GM12878 (cell line): ENCODE measurements at regions not wholly inside any gene's neighbourhood (a gene's known extent, or its start where the extent isn't known, plus 50 kb on each side); places are given as distances from the start of the nearest gene placed in this dataset.

Experiments used
- CREB1 ChIP-seq: IDR thresholded peaks from 2 replicates; pipeline ENCODE4 v1.6.1; 2012; ENCODE audit warnings: low read depth, mild to moderate bottlenecking, inconsistent platforms
- ESRRA ChIP-seq: IDR thresholded peaks from 2 replicates; pipeline ENCODE4 v1.6.1; 2012; ENCODE audit warnings: mild to moderate bottlenecking, low read length, improper control_type of control experiment
- FOXK2 ChIP-seq: fragments of 450-650 bp; IDR thresholded peaks from 2 replicates; pipeline ENCODE4 v1.6.1; 2017; ENCODE audit warnings: mild to moderate bottlenecking, moderate library complexity
- HCFC1 ChIP-seq: fragments of 150-350 bp; IDR thresholded peaks from 2 replicates; pipeline ENCODE4 v1.6.1; 2014; ENCODE audit warnings: low read length
- HDAC6 ChIP-seq: fragments of 200-600 bp; sonication (generic); IDR thresholded peaks from one replicate; pipeline ENCODE4 v1.8.0; 2017; ENCODE audit warnings: antibody characterized with exemption; ENCODE audit not compliant: unreplicated experiment
- MXI1 ChIP-seq: fragments of 150-350 bp; IDR thresholded peaks from 2 replicates; pipeline ENCODE4 v1.6.1; 2011; ENCODE audit warnings: low read depth, mild to moderate bottlenecking, inconsistent platforms, low read length, improper control_type of control experiment
- POLR2A ChIP-seq: IDR thresholded peaks from 2 replicates; pipeline ENCODE4 v1.6.1; 2011; ENCODE audit warnings: low read depth, mild to moderate bottlenecking, low read length
- SMARCA5 ChIP-seq: fragments of 450-650 bp; IDR thresholded peaks from 2 replicates; pipeline ENCODE4 v1.6.1; 2017; ENCODE audit warnings: mild to moderate bottlenecking
- SRF ChIP-seq, 2 experiments: IDR thresholded peaks; 2 replicates each; pipeline ENCODE4 v1.6.1; 2011; ENCODE audit warnings: low read depth in 2 of 2, low read length in 2 of 2, mild to moderate bottlenecking in 1 of 2, moderate library complexity in 1 of 2
- YY1 ChIP-seq: IDR thresholded peaks from 2 replicates; pipeline ENCODE4 v1.6.1; 2011; ENCODE audit warnings: low read depth, mild to moderate bottlenecking, low read length
- ZNF274 ChIP-seq: IDR thresholded peaks from one replicate; pipeline ENCODE4 v1.8.0; 2011; ENCODE audit not compliant: insufficient read length, insufficient read depth
- TF ChIP-seq, protein P1 (sequence below), 3 experiments: IDR thresholded peaks in 2 of 3; conservative IDR thresholded peaks in 1 of 3; 2 replicates each; pipeline ENCODE4 v1.5.1; 2011; ENCODE audit warnings: low read depth in 3 of 3, low read length in 3 of 3, mild to moderate bottlenecking in 3 of 3, control low read depth in 2 of 3, moderate library complexity in 2 of 3, inconsistent platforms in 1 of 3, mixed read lengths in 1 of 3; ENCODE audit not compliant: control insufficient read depth in 2 of 3, insufficient read depth in 1 of 3; ENCODE audit errors: extremely low read depth in 1 of 3
- TF ChIP-seq, protein P2 (sequence below): fragments of 150-350 bp; IDR thresholded peaks from 2 replicates; pipeline ENCODE4 v1.6.1; 2016; ENCODE audit warnings: low read depth, low read length
- TF ChIP-seq, protein P3 (sequence below): fragments of 450-650 bp; IDR thresholded peaks from 2 replicates; pipeline ENCODE4 v1.6.1; 2017; ENCODE audit warnings: mild to moderate bottlenecking, moderate library complexity

DNA sequence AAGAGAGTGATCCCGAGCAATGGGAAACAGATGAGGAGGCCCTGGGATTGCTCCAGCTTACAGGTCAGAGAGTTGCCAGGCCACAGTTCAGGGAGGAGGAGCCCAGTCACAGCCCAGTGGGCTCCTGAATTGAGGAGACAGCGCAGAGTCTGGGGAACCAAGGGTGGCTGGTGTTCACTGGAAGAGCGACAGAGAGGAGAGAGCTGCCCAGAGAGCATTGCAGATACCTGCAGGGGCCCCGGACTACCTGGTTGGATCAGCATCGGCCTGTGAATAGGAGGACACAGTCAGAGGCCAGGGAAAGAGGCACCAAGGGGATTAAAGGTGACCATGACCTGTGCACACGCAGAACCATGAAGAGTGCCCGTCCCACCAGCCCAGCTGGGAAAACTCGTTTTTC, 648.6 kb downstream of the TBC1D22A start:
- TF ChIP-seq, protein P1, sequence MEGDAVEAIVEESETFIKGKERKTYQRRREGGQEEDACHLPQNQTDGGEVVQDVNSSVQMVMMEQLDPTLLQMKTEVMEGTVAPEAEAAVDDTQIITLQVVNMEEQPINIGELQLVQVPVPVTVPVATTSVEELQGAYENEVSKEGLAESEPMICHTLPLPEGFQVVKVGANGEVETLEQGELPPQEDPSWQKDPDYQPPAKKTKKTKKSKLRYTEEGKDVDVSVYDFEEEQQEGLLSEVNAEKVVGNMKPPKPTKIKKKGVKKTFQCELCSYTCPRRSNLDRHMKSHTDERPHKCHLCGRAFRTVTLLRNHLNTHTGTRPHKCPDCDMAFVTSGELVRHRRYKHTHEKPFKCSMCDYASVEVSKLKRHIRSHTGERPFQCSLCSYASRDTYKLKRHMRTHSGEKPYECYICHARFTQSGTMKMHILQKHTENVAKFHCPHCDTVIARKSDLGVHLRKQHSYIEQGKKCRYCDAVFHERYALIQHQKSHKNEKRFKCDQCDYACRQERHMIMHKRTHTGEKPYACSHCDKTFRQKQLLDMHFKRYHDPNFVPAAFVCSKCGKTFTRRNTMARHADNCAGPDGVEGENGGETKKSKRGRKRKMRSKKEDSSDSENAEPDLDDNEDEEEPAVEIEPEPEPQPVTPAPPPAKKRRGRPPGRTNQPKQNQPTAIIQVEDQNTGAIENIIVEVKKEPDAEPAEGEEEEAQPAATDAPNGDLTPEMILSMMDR (IDR thresholded peaks at IDR 0.05 in 2 of 3, conservative IDR thresholded peaks at IDR 0.05 in 1 of 3; ENCODE audit: control insufficient read depth in 2 of 3, extremely low read depth in 1 of 3, insufficient read depth in 1 of 3, low read depth in 3 of 3, low read length in 3 of 3), result no peak
- TF ChIP-seq, protein P2, sequence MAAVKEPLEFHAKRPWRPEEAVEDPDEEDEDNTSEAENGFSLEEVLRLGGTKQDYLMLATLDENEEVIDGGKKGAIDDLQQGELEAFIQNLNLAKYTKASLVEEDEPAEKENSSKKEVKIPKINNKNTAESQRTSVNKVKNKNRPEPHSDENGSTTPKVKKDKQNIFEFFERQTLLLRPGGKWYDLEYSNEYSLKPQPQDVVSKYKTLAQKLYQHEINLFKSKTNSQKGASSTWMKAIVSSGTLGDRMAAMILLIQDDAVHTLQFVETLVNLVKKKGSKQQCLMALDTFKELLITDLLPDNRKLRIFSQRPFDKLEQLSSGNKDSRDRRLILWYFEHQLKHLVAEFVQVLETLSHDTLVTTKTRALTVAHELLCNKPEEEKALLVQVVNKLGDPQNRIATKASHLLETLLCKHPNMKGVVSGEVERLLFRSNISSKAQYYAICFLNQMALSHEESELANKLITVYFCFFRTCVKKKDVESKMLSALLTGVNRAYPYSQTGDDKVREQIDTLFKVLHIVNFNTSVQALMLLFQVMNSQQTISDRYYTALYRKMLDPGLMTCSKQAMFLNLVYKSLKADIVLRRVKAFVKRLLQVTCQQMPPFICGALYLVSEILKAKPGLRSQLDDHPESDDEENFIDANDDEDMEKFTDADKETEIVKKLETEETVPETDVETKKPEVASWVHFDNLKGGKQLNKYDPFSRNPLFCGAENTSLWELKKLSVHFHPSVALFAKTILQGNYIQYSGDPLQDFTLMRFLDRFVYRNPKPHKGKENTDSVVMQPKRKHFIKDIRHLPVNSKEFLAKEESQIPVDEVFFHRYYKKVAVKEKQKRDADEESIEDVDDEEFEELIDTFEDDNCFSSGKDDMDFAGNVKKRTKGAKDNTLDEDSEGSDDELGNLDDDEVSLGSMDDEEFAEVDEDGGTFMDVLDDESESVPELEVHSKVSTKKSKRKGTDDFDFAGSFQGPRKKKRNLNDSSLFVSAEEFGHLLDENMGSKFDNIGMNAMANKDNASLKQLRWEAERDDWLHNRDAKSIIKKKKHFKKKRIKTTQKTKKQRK, result no peak
- TF ChIP-seq HCFC1 (no peak), CREB1 (no peak), POLR2A (no peak), ESRRA (no peak), MXI1 (no peak), SRF (IDR thresholded peaks at IDR 0.05; ENCODE audit: low read depth in 2 of 2, low read length in 2 of 2) (no peak), FOXK2 (no peak), SMARCA5 (no peak), HDAC6 (no peak), YY1 (no peak), ZNF274 (no peak)
- TF ChIP-seq, protein P3, sequence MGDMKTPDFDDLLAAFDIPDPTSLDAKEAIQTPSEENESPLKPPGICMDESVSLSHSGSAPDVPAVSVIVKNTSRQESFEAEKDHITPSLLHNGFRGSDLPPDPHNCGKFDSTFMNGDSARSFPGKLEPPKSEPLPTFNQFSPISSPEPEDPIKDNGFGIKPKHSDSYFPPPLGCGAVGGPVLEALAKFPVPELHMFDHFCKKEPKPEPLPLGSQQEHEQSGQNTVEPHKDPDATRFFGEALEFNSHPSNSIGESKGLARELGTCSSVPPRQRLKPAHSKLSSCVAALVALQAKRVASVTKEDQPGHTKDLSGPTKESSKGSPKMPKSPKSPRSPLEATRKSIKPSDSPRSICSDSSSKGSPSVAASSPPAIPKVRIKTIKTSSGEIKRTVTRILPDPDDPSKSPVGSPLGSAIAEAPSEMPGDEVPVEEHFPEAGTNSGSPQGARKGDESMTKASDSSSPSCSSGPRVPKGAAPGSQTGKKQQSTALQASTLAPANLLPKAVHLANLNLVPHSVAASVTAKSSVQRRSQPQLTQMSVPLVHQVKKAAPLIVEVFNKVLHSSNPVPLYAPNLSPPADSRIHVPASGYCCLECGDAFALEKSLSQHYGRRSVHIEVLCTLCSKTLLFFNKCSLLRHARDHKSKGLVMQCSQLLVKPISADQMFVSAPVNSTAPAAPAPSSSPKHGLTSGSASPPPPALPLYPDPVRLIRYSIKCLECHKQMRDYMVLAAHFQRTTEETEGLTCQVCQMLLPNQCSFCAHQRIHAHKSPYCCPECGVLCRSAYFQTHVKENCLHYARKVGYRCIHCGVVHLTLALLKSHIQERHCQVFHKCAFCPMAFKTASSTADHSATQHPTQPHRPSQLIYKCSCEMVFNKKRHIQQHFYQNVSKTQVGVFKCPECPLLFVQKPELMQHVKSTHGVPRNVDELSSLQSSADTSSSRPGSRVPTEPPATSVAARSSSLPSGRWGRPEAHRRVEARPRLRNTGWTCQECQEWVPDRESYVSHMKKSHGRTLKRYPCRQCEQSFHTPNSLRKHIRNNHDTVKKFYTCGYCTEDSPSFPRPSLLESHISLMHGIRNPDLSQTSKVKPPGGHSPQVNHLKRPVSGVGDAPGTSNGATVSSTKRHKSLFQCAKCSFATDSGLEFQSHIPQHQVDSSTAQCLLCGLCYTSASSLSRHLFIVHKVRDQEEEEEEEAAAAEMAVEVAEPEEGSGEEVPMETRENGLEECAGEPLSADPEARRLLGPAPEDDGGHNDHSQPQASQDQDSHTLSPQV, result no peak
